IPS-20b (cell line): ENCODE measurements at regions not wholly inside any gene's neighbourhood (a gene's known extent, or its start where the extent isn't known, plus 50 kb on each side); places are given as distances from the start of the nearest gene placed in this dataset.

Experiments
- H3K27ac ChIP-seq: one replicate; pipeline ENCODE4 v1.5.1; 2013; ENCODE audit warnings: low read length
- H3K27me3 ChIP-seq: 2 replicates; pipeline ENCODE4 v1.6.1; 2013; ENCODE audit warnings: mild to moderate bottlenecking, low read length, inconsistent platforms; ENCODE audit not compliant: insufficient read depth
- H3K36me3 ChIP-seq: 2 replicates; pipeline ENCODE4 v1.6.1; 2013; ENCODE audit warnings: low read depth, mild to moderate bottlenecking, inconsistent platforms, low read length, moderate library complexity; ENCODE audit not compliant: insufficient read depth
- H3K4me1 ChIP-seq: 2 replicates; pipeline ENCODE4 v1.6.1; 2013; ENCODE audit warnings: mild to moderate bottlenecking, control low read depth, inconsistent platforms, low read length, moderate library complexity; ENCODE audit not compliant: insufficient read depth
- H3K4me3 ChIP-seq: 2 replicates; pipeline ENCODE4 v1.5.1; 2013; ENCODE audit warnings: mild to moderate bottlenecking, low read length, inconsistent platforms
- H3K9ac ChIP-seq: 2 replicates; pipeline ENCODE4 v1.6.1; 2013; ENCODE audit warnings: low read depth, mild to moderate bottlenecking, inconsistent platforms, low read length, moderate library complexity
- H3K9me3 ChIP-seq: 2 replicates; pipeline ENCODE4 v1.6.1; 2013; ENCODE audit warnings: mild to moderate bottlenecking, low read depth, low read length, inconsistent platforms; ENCODE audit not compliant: insufficient read depth

- H3K36me3 ChIP-seq, result no peaks in the 10 kb centered on the region
- H3K4me1 ChIP-seq, result no peaks in the 10 kb centered on the region
- H3K27ac ChIP-seq, result no peak overlapping the region
- H3K9ac ChIP-seq, result no peak overlapping the region
- no peaks in the 10 kb centered on the region for H3K27me3 ChIP-seq
- H3K9me3 ChIP-seq, result no peaks in the 10 kb centered on the region
- no peak overlapping the region for H3K4me3 ChIP-seq
Observed at GRCh38 chr2:57558312-57558711, 488.3 kb upstream of the VRK2 start.

- no peaks in the 10 kb centered on the region for H3K4me1 ChIP-seq
- no peak overlapping the region for H3K4me3 ChIP-seq
- H3K9me3 ChIP-seq, result no peaks in the 10 kb centered on the region
- no peak overlapping the region for H3K27ac ChIP-seq
- H3K36me3 ChIP-seq, result no peaks in the 10 kb centered on the region
- H3K9ac ChIP-seq, result no peak overlapping the region
- no peaks in the 10 kb centered on the region for H3K27me3 ChIP-seq
Observed at GRCh38 chr2:57562495-57562894, 484.1 kb upstream of the VRK2 start.

- Histone ChIP-seq H3K27me3 (no peaks in the 10 kb centered on the region), H3K4me3 (no peak overlapping the region), H3K4me1 (no peaks in the 10 kb centered on the region), H3K36me3 (no peaks in the 10 kb centered on the region), H3K9ac (no peak overlapping the region), H3K9me3 (no peaks in the 10 kb centered on the region), H3K27ac (no peak overlapping the region)
Observed at GRCh38 chr2:57563015-57563414, 483.6 kb upstream of the VRK2 start.

GRCh38 chr2:57567245-57567644 lies 479.4 kb upstream of the VRK2 start:
- no peak overlapping the region for H3K9ac ChIP-seq
- H3K4me3 ChIP-seq, result no peak overlapping the region
- H3K4me1 ChIP-seq, result no peaks in the 10 kb centered on the region
- no peak overlapping the region for H3K27ac ChIP-seq
- H3K27me3 ChIP-seq, result no peaks in the 10 kb centered on the region
- no peaks in the 10 kb centered on the region for H3K9me3 ChIP-seq
- H3K36me3 ChIP-seq, result no peaks in the 10 kb centered on the region

- H3K27ac ChIP-seq, result no peak overlapping the region
- H3K36me3 ChIP-seq, result no peaks in the 10 kb centered on the region
- H3K4me1 ChIP-seq, result no peaks in the 10 kb centered on the region
- no peak overlapping the region for H3K4me3 ChIP-seq
- no peaks in the 10 kb centered on the region for H3K9me3 ChIP-seq
- no peaks in the 10 kb centered on the region for H3K27me3 ChIP-seq
- no peak overlapping the region for H3K9ac ChIP-seq
Observed at GRCh38 chr2:57569396-57569795, 477.2 kb upstream of the VRK2 start.

- Histone ChIP-seq H3K9me3 (no peaks in the 10 kb centered on the region), H3K4me3 (no peak overlapping the region), H3K4me1 (no peaks in the 10 kb centered on the region), H3K27me3 (no peaks in the 10 kb centered on the region), H3K9ac (no peak overlapping the region), H3K36me3 (no peaks in the 10 kb centered on the region), H3K27ac (no peak overlapping the region)
Observed at GRCh38 chr2:57570961-57571360, 475.6 kb upstream of the VRK2 start.

- Histone ChIP-seq H3K27me3 (no peaks in the 10 kb centered on the region), H3K9ac (no peak overlapping the region), H3K9me3 (no peaks in the 10 kb centered on the region), H3K36me3 (no peaks in the 10 kb centered on the region), H3K4me3 (no peak overlapping the region), H3K4me1 (no peaks in the 10 kb centered on the region), H3K27ac (no peak overlapping the region)
Observed at GRCh38 chr2:57575700-57576268, 470.8 kb upstream of the VRK2 start.

- Histone ChIP-seq H3K4me1 (no peaks in the 10 kb centered on the region), H3K36me3 (no peaks in the 10 kb centered on the region), H3K9ac (no peak overlapping the region), H3K27ac (no peak overlapping the region), H3K9me3 (no peaks in the 10 kb centered on the region), H3K4me3 (no peak overlapping the region), H3K27me3 (no peaks in the 10 kb centered on the region)
Observed at GRCh38 chr2:57576983-57577382, 469.6 kb upstream of the VRK2 start.

- H3K9ac ChIP-seq, result no peak overlapping the region
- H3K36me3 ChIP-seq, result no peaks in the 10 kb centered on the region
- no peak overlapping the region for H3K27ac ChIP-seq
- H3K4me3 ChIP-seq, result no peak overlapping the region
- no peaks in the 10 kb centered on the region for H3K27me3 ChIP-seq
- H3K9me3 ChIP-seq, result no peaks in the 10 kb centered on the region
- peaks cover 3% of the 10 kb centered on the region; the same call in 1 of the 2 replicates for H3K4me1 ChIP-seq
Observed at GRCh38 chr2:57597940-57598339, 448.7 kb upstream of the VRK2 start.

- peaks cover 3% of the 10 kb centered on the region; the same call in 1 of the 2 replicates for H3K4me1 ChIP-seq
- no peaks in the 10 kb centered on the region for H3K36me3 ChIP-seq
- no peaks in the 10 kb centered on the region for H3K9me3 ChIP-seq
- H3K4me3 ChIP-seq, result no peak overlapping the region
- no peaks in the 10 kb centered on the region for H3K27me3 ChIP-seq
- H3K27ac ChIP-seq, result no peak overlapping the region
- no peak overlapping the region for H3K9ac ChIP-seq
Observed at GRCh38 chr2:57598551-57598950, 448.1 kb upstream of the VRK2 start.

GRCh38 chr2:57602733-57603132 lies 443.9 kb upstream of the VRK2 start:
- Histone ChIP-seq H3K9ac (no peak overlapping the region), H3K36me3 (no peaks in the 10 kb centered on the region), H3K9me3 (no peaks in the 10 kb centered on the region), H3K27me3 (no peaks in the 10 kb centered on the region), H3K4me3 (no peak overlapping the region), H3K4me1 (peaks cover 3% of the 10 kb centered on the region; the same call in 1 of the 2 replicates), H3K27ac (no peak overlapping the region)

GRCh38 chr2:57614988-57615387 lies 431.6 kb upstream of the VRK2 start:
- H3K27ac ChIP-seq, result no peak overlapping the region
- H3K9ac ChIP-seq, result no peak overlapping the region
- H3K36me3 ChIP-seq, result no peaks in the 10 kb centered on the region
- no peak overlapping the region for H3K4me3 ChIP-seq
- H3K27me3 ChIP-seq, result no peaks in the 10 kb centered on the region
- H3K4me1 ChIP-seq, result no peaks in the 10 kb centered on the region
- H3K9me3 ChIP-seq, result no peaks in the 10 kb centered on the region
